Keratinocyte (primary cell): ENCODE measurements at regions not wholly inside any gene's neighbourhood (a gene's known extent, or its start where the extent isn't known, plus 50 kb on each side); places are given as distances from the start of the nearest gene placed in this dataset.

ENCODE experiments used
- CTCF ChIP-seq, 3 experiments: IDR thresholded peaks in 1 of 3; conservative IDR thresholded peaks in 1 of 3; optimal IDR thresholded peaks in 1 of 3; 2 replicates in 2 of 3; 3 replicates in 1 of 3; pipeline versions ENCODE3 to v1.5.1; 2011; ENCODE audit warnings: low read length in 3 of 3, mild to moderate bottlenecking in 3 of 3, moderate library complexity in 2 of 3, control low read depth in 1 of 3, inconsistent platforms in 1 of 3; ENCODE audit not compliant: insufficient read depth in 2 of 3; ENCODE audit errors: extremely low read depth in 1 of 3
- EZH2 ChIP-seq: IDR thresholded peaks from one replicate; pipeline ENCODE4 v1.6.1; 2012; ENCODE audit warnings: inconsistent platforms, mild to moderate bottlenecking, low read length, moderate library complexity

- TF ChIP-seq CTCF (optimal IDR thresholded peaks at IDR 0.05 in 1 of 3, IDR thresholded peaks at IDR 0.05 in 1 of 3, conservative IDR thresholded peaks at IDR 0.05 in 1 of 3; ENCODE audit: extremely low read depth in 1 of 3, insufficient read depth in 2 of 3, low read length in 3 of 3) = no peak
- TF ChIP-seq EZH2 = no peak
These were observed 227.4 kb downstream of the TUBA3C start for GRCh38 chr13:18954254-18954653.
